WTC11 (cell line): ENCODE measurements at regions not wholly inside any gene's neighbourhood (a gene's known extent, or its start where the extent isn't known, plus 50 kb on each side); places are given as distances from the start of the nearest gene placed in this dataset.

ENCODE experiments used
- ATAC-seq: fragments of 200-7000 bp; cut with Tn5 transposase; 2 replicates; pipeline ENCODE4 v1.10.0; 2021; ENCODE audit warnings: mild to moderate bottlenecking, moderate library complexity
- CTCF ChIA-PET: fragments of 300-600 bp; sonication (Branson Sonifier 250); formaldehyde crosslinking; loops from one replicate; lab custom pipeline; 2021; ENCODE audit warnings: antibody characterized with exemption; lab: Charles Lee
- POLR2A ChIA-PET: fragments of 350-600 bp; sonication (Branson Sonifier 250); formaldehyde crosslinking; loops from one replicate; lab custom pipeline; 2021; ENCODE audit warnings: antibody characterized with exemption; lab: Charles Lee
- DNase-seq: peaks from one replicate; pipeline ENCODE4 v3.0.0; 2021; ENCODE audit warnings: low spot score
- H3K27ac Mint-ChIP-seq: 2 replicates; pipeline ENCODE4 v1.8.0; 2021; ENCODE audit warnings: mixed read lengths
- H3K27me3 Mint-ChIP-seq: 2 replicates; pipeline ENCODE4 v1.8.0; 2021; ENCODE audit warnings: low read depth, mild to moderate bottlenecking, moderate library complexity, mixed read lengths
- H3K36me3 Mint-ChIP-seq: 2 replicates; pipeline ENCODE4 v1.8.0; 2021; ENCODE audit warnings: mixed read lengths
- H3K4me1 Mint-ChIP-seq: 2 replicates; pipeline ENCODE4 v1.8.0; 2022; ENCODE audit warnings: mixed read lengths
- H3K4me3 Mint-ChIP-seq: 2 replicates; pipeline ENCODE4 v1.8.0; 2021; ENCODE audit warnings: mild to moderate bottlenecking, moderate library complexity, mixed read lengths
- H3K9me3 Mint-ChIP-seq: 2 replicates; pipeline ENCODE4 v1.8.0; 2021; ENCODE audit warnings: mixed read lengths
- ARID4B ChIP-seq: sonication (generic); formaldehyde crosslinking; IDR thresholded peaks from 2 replicates; pipeline ENCODE4 v1.8.0; 2023; ENCODE audit warnings: missing genetic modification reagents, mild to moderate bottlenecking, borderline replicate concordance
- ATF1 ChIP-seq: sonication (generic); formaldehyde crosslinking; IDR thresholded peaks from 2 replicates; pipeline ENCODE4 v1.8.1; 2023; ENCODE audit warnings: mild to moderate bottlenecking, moderate library complexity, missing genetic modification reagents
- CTCF ChIP-seq: fragments of 200-600 bp; IDR thresholded peaks from 2 replicates; pipeline ENCODE4 v1.8.0; 2022; ENCODE audit warnings: antibody characterized with exemption
- E2F1 ChIP-seq: sonication (generic); formaldehyde crosslinking; IDR thresholded peaks from 2 replicates; pipeline ENCODE4 v1.8.0; 2022; ENCODE audit warnings: mild to moderate bottlenecking, missing genetic modification reagents
- EMX1 ChIP-seq: fragments of 250-450 bp; sonication (Bioruptor Pico); IDR thresholded peaks from 2 replicates; pipeline ENCODE4 v1.8.0; 2021; ENCODE audit warnings: mild to moderate bottlenecking
- FOXJ3 ChIP-seq: sonication (generic); formaldehyde crosslinking; IDR thresholded peaks from 2 replicates; pipeline ENCODE4 v1.9.0; 2021; ENCODE audit warnings: missing genetic modification reagents, mild to moderate bottlenecking, borderline replicate concordance
- GABPB1 ChIP-seq: sonication (generic); formaldehyde crosslinking; IDR thresholded peaks from 2 replicates; pipeline ENCODE4 v1.8.1; 2023; ENCODE audit warnings: mild to moderate bottlenecking, missing genetic modification reagents
- HMGA2 ChIP-seq: fragments of 250-450 bp; sonication (Bioruptor Pico); IDR thresholded peaks from 2 replicates; pipeline ENCODE4 v1.4.0; 2021; ENCODE audit warnings: mild to moderate bottlenecking, moderate library complexity
- IRF1 ChIP-seq: sonication (generic); formaldehyde crosslinking; IDR thresholded peaks from 2 replicates; pipeline ENCODE4 v1.8.0; 2023; ENCODE audit warnings: missing genetic modification reagents
- NFATC4 ChIP-seq: fragments of 250-450 bp; sonication (Bioruptor Pico); IDR thresholded peaks from 2 replicates; pipeline ENCODE4 v1.9.0; 2021; ENCODE audit warnings: mild to moderate bottlenecking
- NFYB ChIP-seq: sonication (generic); formaldehyde crosslinking; conservative IDR thresholded peaks from 2 replicates; pipeline ENCODE4 v1.8.0; 2022; ENCODE audit warnings: low read depth, missing genetic modification reagents
- PRRX2 ChIP-seq: fragments of 250-450 bp; sonication (Bioruptor Pico); IDR thresholded peaks from 2 replicates; pipeline ENCODE4 v1.8.0; 2021; ENCODE audit warnings: mild to moderate bottlenecking
- ZBTB21 ChIP-seq: sonication (generic); formaldehyde crosslinking; IDR thresholded peaks from 2 replicates; pipeline ENCODE4 v1.8.1; 2023; ENCODE audit warnings: mild to moderate bottlenecking, missing genetic modification reagents, borderline replicate concordance
- ZNF416 ChIP-seq: fragments of 250-450 bp; sonication (Bioruptor Pico); IDR thresholded peaks from 2 replicates; pipeline ENCODE4 v1.9.0; 2021; ENCODE audit warnings: mild to moderate bottlenecking, inconsistent platforms
- ZSCAN18 ChIP-seq: fragments of 250-450 bp; sonication (Bioruptor Pico); IDR thresholded peaks from 2 replicates; pipeline ENCODE4 v2.1.2; 2022; ENCODE audit warnings: mild to moderate bottlenecking, moderate library complexity
- TF ChIP-seq, protein P1 (sequence below): sonication (generic); formaldehyde crosslinking; IDR thresholded peaks from 2 replicates; pipeline ENCODE4 v1.8.1; 2023; ENCODE audit warnings: mild to moderate bottlenecking, moderate library complexity, missing genetic modification reagents
- TF ChIP-seq, protein P2 (sequence below): sonication (generic); formaldehyde crosslinking; IDR thresholded peaks from 2 replicates; pipeline ENCODE4 v1.8.1; 2023; ENCODE audit warnings: mild to moderate bottlenecking, missing genetic modification reagents

- POLR2A ChIA-PET: interaction anchor here (0.6 kb wide), 1 partner anchor 248 kb away, joined by 6 read pairs; no protein-coding TSS in a partner anchor
- TF ChIP-seq ATF1 (CRISPR knock-in tag) (no peak), NFATC4 (CRISPR knock-in tag) (no peak)
- TF ChIP-seq, protein P1, sequence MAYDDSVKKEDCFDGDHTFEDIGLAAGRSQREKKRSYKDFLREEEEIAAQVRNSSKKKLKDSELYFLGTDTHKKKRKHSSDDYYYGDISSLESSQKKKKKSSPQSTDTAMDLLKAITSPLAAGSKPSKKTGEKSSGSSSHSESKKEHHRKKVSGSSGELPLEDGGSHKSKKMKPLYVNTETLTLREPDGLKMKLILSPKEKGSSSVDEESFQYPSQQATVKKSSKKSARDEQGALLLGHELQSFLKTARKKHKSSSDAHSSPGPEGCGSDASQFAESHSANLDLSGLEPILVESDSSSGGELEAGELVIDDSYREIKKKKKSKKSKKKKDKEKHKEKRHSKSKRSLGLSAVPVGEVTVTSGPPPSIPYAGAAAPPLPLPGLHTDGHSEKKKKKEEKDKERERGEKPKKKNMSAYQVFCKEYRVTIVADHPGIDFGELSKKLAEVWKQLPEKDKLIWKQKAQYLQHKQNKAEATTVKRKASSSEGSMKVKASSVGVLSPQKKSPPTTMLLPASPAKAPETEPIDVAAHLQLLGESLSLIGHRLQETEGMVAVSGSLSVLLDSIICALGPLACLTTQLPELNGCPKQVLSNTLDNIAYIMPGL: no peak
- TF ChIP-seq, all 79 proteins: peak for 0
- no peaks in the 10 kb centered on the region for H3K27me3 Mint-ChIP-seq
- H3K36me3 Mint-ChIP-seq: no peaks in the 10 kb centered on the region
- H3K4me1 Mint-ChIP-seq: no peaks in the 10 kb centered on the region
- no peaks in the 10 kb centered on the region for H3K9me3 Mint-ChIP-seq
- H3K4me3 Mint-ChIP-seq: no peak overlapping the region
- CTCF ChIA-PET: no interaction called here
- H3K27ac Mint-ChIP-seq: no peak overlapping the region
- ATAC-seq (no peak), DNase-seq (no peak)
Measured at GRCh38 chr16:63856537-63856936, 1265.3 kb downstream of the CDH11 start.

- no peak overlapping the region for H3K27ac Mint-ChIP-seq
- ATAC-seq: no peak
- TF ChIP-seq HMGA2 (no peak), ZNF416 (CRISPR knock-in tag) (no peak), EMX1 (CRISPR knock-in tag) (no peak), IRF1 (CRISPR knock-in tag) (no peak), E2F1 (CRISPR knock-in tag) (no peak), PRRX2 (CRISPR knock-in tag) (no peak), ZSCAN18 (no peak), ZBTB21 (CRISPR knock-in tag) (no peak), ARID4B (no peak), FOXJ3 (CRISPR knock-in tag) (no peak), GABPB1 (CRISPR knock-in tag) (no peak), NFYB (CRISPR knock-in tag) (no peak), CTCF (no peak)
- TF ChIP-seq, protein P1: no peak
- TF ChIP-seq, protein P2, sequence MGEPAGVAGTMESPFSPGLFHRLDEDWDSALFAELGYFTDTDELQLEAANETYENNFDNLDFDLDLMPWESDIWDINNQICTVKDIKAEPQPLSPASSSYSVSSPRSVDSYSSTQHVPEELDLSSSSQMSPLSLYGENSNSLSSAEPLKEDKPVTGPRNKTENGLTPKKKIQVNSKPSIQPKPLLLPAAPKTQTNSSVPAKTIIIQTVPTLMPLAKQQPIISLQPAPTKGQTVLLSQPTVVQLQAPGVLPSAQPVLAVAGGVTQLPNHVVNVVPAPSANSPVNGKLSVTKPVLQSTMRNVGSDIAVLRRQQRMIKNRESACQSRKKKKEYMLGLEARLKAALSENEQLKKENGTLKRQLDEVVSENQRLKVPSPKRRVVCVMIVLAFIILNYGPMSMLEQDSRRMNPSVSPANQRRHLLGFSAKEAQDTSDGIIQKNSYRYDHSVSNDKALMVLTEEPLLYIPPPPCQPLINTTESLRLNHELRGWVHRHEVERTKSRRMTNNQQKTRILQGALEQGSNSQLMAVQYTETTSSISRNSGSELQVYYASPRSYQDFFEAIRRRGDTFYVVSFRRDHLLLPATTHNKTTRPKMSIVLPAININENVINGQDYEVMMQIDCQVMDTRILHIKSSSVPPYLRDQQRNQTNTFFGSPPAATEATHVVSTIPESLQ (CRISPR knock-in tag): no peak
- H3K4me3 Mint-ChIP-seq: no peak overlapping the region
- no peaks in the 10 kb centered on the region for H3K36me3 Mint-ChIP-seq
- DNase-seq: no peak
- POLR2A ChIA-PET: no interaction called here
- H3K9me3 Mint-ChIP-seq: no peaks in the 10 kb centered on the region
- CTCF ChIA-PET: no interaction called here
- H3K4me1 Mint-ChIP-seq: no peaks in the 10 kb centered on the region
- H3K27me3 Mint-ChIP-seq: no peaks in the 10 kb centered on the region
Measured at GRCh38 chr16:63850979-63851378, 1270.9 kb downstream of the CDH11 start.
